SK-N-SH (cell line): ENCODE measurements at regions not wholly inside any gene's neighbourhood (a gene's known extent, or its start where the extent isn't known, plus 50 kb on each side); places are given as distances from the start of the nearest gene placed in this dataset.

Experiments used
- CTCF ChIP-seq: fragments of 200-600 bp; sonication (generic); IDR thresholded peaks from 2 replicates; pipeline ENCODE4 v1.6.1; 2017; ENCODE audit warnings: antibody characterized with exemption, mild to moderate bottlenecking, moderate library complexity
- ELF1 ChIP-seq: IDR thresholded peaks from 2 replicates; pipeline ENCODE4 v1.4.0; 2012
- EP300 ChIP-seq, 2 experiments: IDR thresholded peaks; 2 replicates each; pipeline versions ENCODE4 v1.4.0 to v1.6.1; 2012; ENCODE audit warnings: borderline replicate concordance in 1 of 2, low read depth in 1 of 2, low read length in 1 of 2
- EZH2phosphoT487 ChIP-seq: fragments of 200-600 bp; sonication (generic); IDR thresholded peaks from 2 replicates; pipeline ENCODE4 v1.6.1; 2017; ENCODE audit warnings: low read depth, mixed run types, mild to moderate bottlenecking, antibody characterized with exemption, moderate library complexity, borderline replicate concordance
- NRF1 ChIP-seq: IDR thresholded peaks from 2 replicates; pipeline ENCODE4 v1.6.1; 2012; ENCODE audit warnings: low read depth, mild to moderate bottlenecking, low read length
- RAD21 ChIP-seq: IDR thresholded peaks from 2 replicates; pipeline ENCODE4 v1.6.1; 2012; ENCODE audit warnings: mild to moderate bottlenecking, low read length
- TAF1 ChIP-seq: IDR thresholded peaks from 2 replicates; pipeline ENCODE4 v1.6.1; 2012; ENCODE audit warnings: low read depth, mild to moderate bottlenecking, low read length, moderate library complexity, borderline replicate concordance

- TF ChIP-seq CTCF (no peak), EZH2phosphoT487 (no peak), ELF1 (no peak), NRF1 (no peak), EP300 (IDR thresholded peaks at IDR 0.05; ENCODE audit: borderline replicate concordance in 1 of 2, low read depth in 1 of 2, low read length in 1 of 2) (no peak), TAF1 (no peak), RAD21 (no peak)
Observed at GRCh38 chr1:64404202-64404601, 65.7 kb upstream of the CACHD1 start.
